Ovary (tissue), 7 donors: ENCODE measurements at regions not wholly inside any gene's neighbourhood (a gene's known extent, or its start where the extent isn't known, plus 50 kb on each side); places are given as distances from the start of the nearest gene placed in this dataset.

Experiments
- DNase-seq, 5 donors: peaks; one replicate each; pipeline ENCODE4 v3.0.0-alpha.2; 2019 to 2020
- H3K27ac ChIP-seq, 2 donors: fragments of 200-600 bp; one replicate each; pipeline versions ENCODE4 v1.5.1 to v1.8.0; 2019 to 2022
- H3K27me3 ChIP-seq: fragments of 200-600 bp; one replicate; pipeline ENCODE4 v1.8.0; 2022
- H3K36me3 ChIP-seq: fragments of 200-600 bp; sonication (generic); one replicate; pipeline ENCODE4 v1.5.1; 2019
- H3K4me1 ChIP-seq: one replicate; pipeline ENCODE4 v1.8.1; 2013; ENCODE audit warnings: mild to moderate bottlenecking, moderate library complexity; ENCODE audit not compliant: insufficient read depth
- H3K4me3 ChIP-seq: fragments of 200-600 bp; sonication (generic); one replicate; pipeline ENCODE4 v1.5.1; 2017
- H3K9me3 ChIP-seq, 2 donors: fragments of 200-600 bp in 1 of 2; sonication (generic) in 1 of 2; one replicate each; pipeline versions ENCODE4 v1.5.1 to v1.8.1; 2013 to 2019; ENCODE audit warnings: mild to moderate bottlenecking in 1 of 2, moderate library complexity in 1 of 2
- EP300 ChIP-seq: sonication (generic); formaldehyde crosslinking; IDR thresholded peaks from one replicate; pipeline ENCODE4 v1.6.1; 2017; ENCODE audit warnings: antibody characterized with exemption
- POLR2A ChIP-seq: fragments of 450-650 bp; IDR thresholded peaks from one replicate; pipeline ENCODE4 v1.6.1; 2017; ENCODE audit warnings: antibody characterized with exemption, mild to moderate bottlenecking, moderate library complexity
- WGBS, 3 donors: extraction: QIAGEN DNeasy Blood & Tissue Kit in 1 of 3; methylation state at CpG; one replicate each; pipeline versions ENCODE4 v1.1.5 to v1.1.7; 2013 to 2017; 5-methylcytosine and 5-hydroxymethylcytosine counted together
- intact Hi-C, 4 donors: fragments of 100-400 bp; cut with DNase I; formaldehyde crosslinking; loops; one replicate each; pipeline versions ENCODE4 v1.11.0 to v1.15.1; 2022 to 2023
- TF ChIP-seq, protein P1 (sequence below), 3 donors: fragments of 450-650 bp in 2 of 3; fragments of 200-600 bp in 1 of 3; IDR thresholded peaks; one replicate each; pipeline versions ENCODE4 v1.5.1 to v1.8.0; 2016 to 2022; ENCODE audit warnings: antibody characterized with exemption in 3 of 3, mild to moderate bottlenecking in 1 of 3
- donor health status: DM: no; HTN: no; CAD: no; lungs with moderate emphysema.
- donor health status: DM: no; HTN: no; CAD: no.
- donor health status: Bipolar disorder and iron deficiency.
- donor health status: DM: no; HTN: no; CAD: no.
- donor health status: DM: yes; HTN: yes; CAD: no.

DNA sequence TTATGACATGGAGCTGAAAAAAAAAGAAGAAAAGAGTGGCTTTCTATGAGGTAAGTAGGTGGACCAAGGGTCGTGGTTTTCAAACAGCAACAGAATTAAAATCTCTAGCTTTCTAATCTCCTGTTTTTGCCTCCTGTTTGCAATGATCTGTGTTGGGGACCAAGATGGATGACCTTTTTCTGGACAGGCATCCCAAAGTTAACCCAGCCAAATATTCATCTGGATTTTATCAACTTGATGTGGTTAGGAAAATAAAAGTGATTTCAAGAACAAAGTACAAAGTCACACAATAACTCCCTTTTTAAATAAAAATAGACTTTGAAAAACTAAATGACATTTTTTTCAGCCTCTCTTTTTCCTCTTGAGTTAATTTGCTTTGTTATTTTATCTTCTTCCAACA, 282.1 kb upstream of the PRDM1 start:
- Histone ChIP-seq H3K36me3 (no peaks in the 10 kb centered on the region), H3K27me3 (no peaks in the 10 kb centered on the region), H3K9me3 (no peaks in the 10 kb centered on the region), H3K4me1 (peaks cover 5% of the 10 kb centered on the region), H3K27ac (no peak overlapping the region), H3K4me3 (no peak overlapping the region)
- intact Hi-C loops = loop anchor here in 1 of 4 donors (10.0 kb wide), 1 partner anchor 101 kb away; no protein-coding TSS in a partner anchor
- 42 to 56% (median 42%) methylated on average over 1 of the region's 1 CpG for WGBS, 3 donors
- TF ChIP-seq, protein P1, sequence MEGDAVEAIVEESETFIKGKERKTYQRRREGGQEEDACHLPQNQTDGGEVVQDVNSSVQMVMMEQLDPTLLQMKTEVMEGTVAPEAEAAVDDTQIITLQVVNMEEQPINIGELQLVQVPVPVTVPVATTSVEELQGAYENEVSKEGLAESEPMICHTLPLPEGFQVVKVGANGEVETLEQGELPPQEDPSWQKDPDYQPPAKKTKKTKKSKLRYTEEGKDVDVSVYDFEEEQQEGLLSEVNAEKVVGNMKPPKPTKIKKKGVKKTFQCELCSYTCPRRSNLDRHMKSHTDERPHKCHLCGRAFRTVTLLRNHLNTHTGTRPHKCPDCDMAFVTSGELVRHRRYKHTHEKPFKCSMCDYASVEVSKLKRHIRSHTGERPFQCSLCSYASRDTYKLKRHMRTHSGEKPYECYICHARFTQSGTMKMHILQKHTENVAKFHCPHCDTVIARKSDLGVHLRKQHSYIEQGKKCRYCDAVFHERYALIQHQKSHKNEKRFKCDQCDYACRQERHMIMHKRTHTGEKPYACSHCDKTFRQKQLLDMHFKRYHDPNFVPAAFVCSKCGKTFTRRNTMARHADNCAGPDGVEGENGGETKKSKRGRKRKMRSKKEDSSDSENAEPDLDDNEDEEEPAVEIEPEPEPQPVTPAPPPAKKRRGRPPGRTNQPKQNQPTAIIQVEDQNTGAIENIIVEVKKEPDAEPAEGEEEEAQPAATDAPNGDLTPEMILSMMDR (IDR thresholded peaks at IDR 0.05) = no peak
- TF ChIP-seq POLR2A = no peak
- TF ChIP-seq EP300 = no peak
- no peak for DNase-seq

DNA sequence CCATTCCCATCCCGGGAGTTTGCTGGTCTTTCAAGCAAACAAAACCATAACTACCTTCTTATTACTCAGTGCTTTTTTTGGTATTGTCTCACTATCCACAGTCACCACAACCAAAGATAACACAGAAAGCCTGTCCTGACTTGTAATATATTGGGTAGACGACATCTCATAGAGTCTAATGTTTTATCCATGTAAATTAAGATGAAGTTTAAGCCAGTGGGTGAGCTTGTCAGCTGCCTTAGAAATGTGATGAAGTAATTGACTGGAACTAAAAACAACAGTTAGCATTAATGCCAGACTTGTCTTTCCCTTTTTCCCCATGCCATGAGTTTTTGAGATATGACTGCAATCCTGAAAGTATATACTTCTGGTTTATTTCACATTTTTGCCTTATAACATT, 282.7 kb upstream of the PRDM1 start:
- WGBS, 3 donors = 83 to 89% (median 84%) methylated on average over 2 of the region's 2 CpGs
- H3K4me3 ChIP-seq = no peak overlapping the region
- no peaks in the 10 kb centered on the region for H3K9me3 ChIP-seq
- H3K27ac ChIP-seq = no peak overlapping the region
- H3K36me3 ChIP-seq = no peaks in the 10 kb centered on the region
- H3K27me3 ChIP-seq = no peaks in the 10 kb centered on the region
- DNase-seq = no peak
- intact Hi-C loops = loop anchor here in 1 of 4 donors (10.0 kb wide), 1 partner anchor 101 kb away; no protein-coding TSS in a partner anchor
- H3K4me1 ChIP-seq = peaks cover 5% of the 10 kb centered on the region
- TF ChIP-seq EP300 (no peak), POLR2A (no peak)
- TF ChIP-seq, protein P1 (IDR thresholded peaks at IDR 0.05) = no peak

- no peak overlapping the region for H3K27ac ChIP-seq
- no peaks in the 10 kb centered on the region for H3K27me3 ChIP-seq
- no peaks in the 10 kb centered on the region for H3K36me3 ChIP-seq
- H3K4me1 ChIP-seq = peaks cover 6% of the 10 kb centered on the region
- 91 to 97% (median 93%) methylated on average over 3 of the region's 3 CpGs for WGBS, 3 donors
- no peaks in the 10 kb centered on the region for H3K9me3 ChIP-seq
- no peak for TF ChIP-seq EP300
- TF ChIP-seq POLR2A = no peak
- TF ChIP-seq, protein P1 (IDR thresholded peaks at IDR 0.05) = no peak
- intact Hi-C loops = loop anchor here in 1 of 4 donors (10.0 kb wide), 1 partner anchor 102 kb away; no protein-coding TSS in a partner anchor
- DNase-seq = no peak
- H3K4me3 ChIP-seq = no peak overlapping the region
Measured at GRCh38 chr6:105802703-105803102, 283.4 kb upstream of the PRDM1 start.

DNA sequence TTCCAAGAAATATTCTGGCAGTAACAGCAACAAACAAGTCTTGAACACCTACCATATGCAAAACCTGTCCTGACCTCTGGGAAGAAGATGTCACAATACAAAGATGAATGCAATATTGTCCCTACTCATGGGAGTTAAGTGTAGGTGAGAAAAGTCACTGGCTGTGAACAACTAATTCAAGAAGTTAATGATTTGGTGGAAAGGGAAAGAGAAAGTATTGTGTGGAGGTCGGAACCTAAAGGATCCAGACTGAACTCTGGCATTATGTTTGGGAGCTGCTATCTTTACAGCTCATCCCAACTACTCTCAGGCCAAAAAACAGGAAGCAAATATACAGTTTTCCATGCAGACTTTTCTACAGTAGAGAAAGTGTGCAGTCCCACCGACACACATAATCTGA, 285.3 kb upstream of the PRDM1 start:
- intact Hi-C loops = loop anchor here in 1 of 4 donors (10.0 kb wide), 1 partner anchor 104 kb away; no protein-coding TSS in a partner anchor
- Histone ChIP-seq H3K36me3 (no peaks in the 10 kb centered on the region), H3K4me3 (no peak overlapping the region), H3K4me1 (peaks cover 8% of the 10 kb centered on the region), H3K27ac (no peak overlapping the region), H3K27me3 (no peaks in the 10 kb centered on the region), H3K9me3 (no peaks in the 10 kb centered on the region)
- no peak for DNase-seq
- TF ChIP-seq POLR2A (no peak), EP300 (no peak)
- TF ChIP-seq, protein P1 (IDR thresholded peaks at IDR 0.05) = no peak
- WGBS, 3 donors = 55 to 64% (median 63%) methylated on average over 2 of the region's 2 CpGs
